ENCODE measurements at regions not wholly inside any gene's neighbourhood (a gene's known extent, or its start where the extent isn't known, plus 50 kb on each side); places are given as distances from the start of the nearest gene placed in this dataset.
A peak's percentile ranks its signal among the peaks of the same experiment; 100 is the strongest.

- no peak for TF ChIP-seq CTCF (IDR thresholded peaks at IDR 0.05; ENCODE audit: low read depth, low read length)
- Histone ChIP-seq H3K27ac (no peak overlapping the region), H3K36me3 (no peaks in the 10 kb centered on the region), H3K4me1 (ENCODE audit: low read depth) (no peaks in the 10 kb centered on the region), H3K27me3 (no peaks in the 10 kb centered on the region), H3K4me3 (no peak overlapping the region), H3K9me3 (ENCODE audit: low read depth) (no peaks in the 10 kb centered on the region)
- no peak for DNase-seq (ENCODE audit: low read depth in 1 of 2, low spot score in 1 of 2)
Observed at GRCh38 chr18:39435996-39436395, 1870.4 kb upstream of the CELF4 start.

GRCh38 chr18:39435209-39435608 is 1869.6 kb upstream of the CELF4 start:
- Histone ChIP-seq H3K27ac (no peak overlapping the region), H3K36me3 (no peaks in the 10 kb centered on the region), H3K27me3 (no peaks in the 10 kb centered on the region), H3K4me3 (no peak overlapping the region), H3K4me1 (ENCODE audit: low read depth) (no peaks in the 10 kb centered on the region), H3K9me3 (ENCODE audit: low read depth) (no peaks in the 10 kb centered on the region)
- TF ChIP-seq CTCF (IDR thresholded peaks at IDR 0.05; ENCODE audit: low read depth, low read length), result no peak
- DNase-seq (ENCODE audit: low read depth in 1 of 2, low spot score in 1 of 2), result no peak

- Histone ChIP-seq H3K27me3 (no peaks in the 10 kb centered on the region), H3K9me3 (ENCODE audit: low read depth) (no peaks in the 10 kb centered on the region), H3K4me3 (no peak overlapping the region), H3K27ac (no peak overlapping the region), H3K36me3 (no peaks in the 10 kb centered on the region), H3K4me1 (ENCODE audit: low read depth) (no peaks in the 10 kb centered on the region)
- peak in 1 of 2 donors; percentile 43 for DNase-seq (ENCODE audit: low read depth in 1 of 2, low spot score in 1 of 2)
- TF ChIP-seq CTCF (IDR thresholded peaks at IDR 0.05; ENCODE audit: low read depth, low read length), result no peak
Observed at GRCh38 chr18:39434223-39434920, 1868.8 kb upstream of the CELF4 start.

GRCh38 chr18:39425172-39425850 is 1859.7 kb upstream of the CELF4 start:
- H3K36me3 ChIP-seq, result no peaks in the 10 kb centered on the region
- no peak for DNase-seq (ENCODE audit: low read depth in 1 of 2, low spot score in 1 of 2)
- no peak for TF ChIP-seq CTCF (IDR thresholded peaks at IDR 0.05; ENCODE audit: low read depth, low read length)
- H3K9me3 ChIP-seq (ENCODE audit: low read depth), result no peaks in the 10 kb centered on the region
- no peak overlapping the region for H3K27ac ChIP-seq
- H3K4me3 ChIP-seq, result no peak overlapping the region
- H3K27me3 ChIP-seq, result no peaks in the 10 kb centered on the region
- no peaks in the 10 kb centered on the region for H3K4me1 ChIP-seq (ENCODE audit: low read depth)

GRCh38 chr18:39424261-39424660 is 1858.7 kb upstream of the CELF4 start:
- no peak overlapping the region for H3K4me3 ChIP-seq
- H3K4me1 ChIP-seq (ENCODE audit: low read depth), result no peaks in the 10 kb centered on the region
- TF ChIP-seq CTCF (IDR thresholded peaks at IDR 0.05; ENCODE audit: low read depth, low read length), result no peak
- H3K9me3 ChIP-seq (ENCODE audit: low read depth), result no peaks in the 10 kb centered on the region
- H3K36me3 ChIP-seq, result no peaks in the 10 kb centered on the region
- H3K27ac ChIP-seq, result no peak overlapping the region
- H3K27me3 ChIP-seq, result no peaks in the 10 kb centered on the region
- no peak for DNase-seq (ENCODE audit: low read depth in 1 of 2, low spot score in 1 of 2)

All from cardiac muscle cell (in vitro differentiated cells and primary cell).